ENCODE measurements at regions not wholly inside any gene's neighbourhood (a gene's known extent, or its start where the extent isn't known, plus 50 kb on each side); places are given as distances from the start of the nearest gene placed in this dataset.

DNA sequence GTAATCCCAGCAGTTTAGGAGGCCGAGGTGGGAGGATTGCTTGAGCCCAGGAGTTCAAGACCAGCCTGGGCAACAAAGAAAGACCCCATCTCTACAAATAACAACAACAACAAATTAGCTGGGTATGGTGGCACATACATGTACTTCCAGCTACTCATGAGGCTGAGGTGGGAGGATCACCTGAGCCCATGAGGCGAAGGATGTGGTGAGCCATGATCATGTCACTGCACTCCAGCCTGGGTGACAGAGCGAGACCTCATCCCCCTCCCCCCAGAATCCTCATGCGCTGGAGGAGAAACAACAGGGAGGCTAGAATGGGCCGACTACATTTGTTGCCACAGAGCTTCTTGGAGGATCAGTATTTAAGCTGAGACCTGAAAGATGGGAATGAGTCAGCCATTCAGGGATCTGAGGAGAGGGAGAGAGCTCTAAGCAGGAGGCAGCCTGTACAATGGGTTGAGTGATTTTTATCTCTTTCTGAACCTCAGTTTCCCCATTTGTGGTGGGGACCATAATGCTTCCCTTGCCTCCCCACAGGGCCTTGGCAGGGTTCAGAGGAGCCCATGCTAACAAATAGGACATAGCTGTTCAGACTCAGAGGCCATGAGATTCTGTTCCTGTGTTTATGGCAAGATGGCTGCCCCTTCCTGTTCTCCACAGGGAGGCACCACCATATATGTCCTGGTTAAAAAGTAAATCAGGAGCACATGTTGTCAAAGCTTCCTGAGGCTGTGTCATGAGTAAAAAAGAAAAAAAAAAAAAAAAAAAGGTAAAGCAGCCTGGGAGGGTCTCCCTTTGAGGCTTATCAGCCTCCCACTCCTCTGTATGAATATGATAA, 131.4 kb upstream of the HAAO start:
- TF ChIP-seq, protein P1, sequence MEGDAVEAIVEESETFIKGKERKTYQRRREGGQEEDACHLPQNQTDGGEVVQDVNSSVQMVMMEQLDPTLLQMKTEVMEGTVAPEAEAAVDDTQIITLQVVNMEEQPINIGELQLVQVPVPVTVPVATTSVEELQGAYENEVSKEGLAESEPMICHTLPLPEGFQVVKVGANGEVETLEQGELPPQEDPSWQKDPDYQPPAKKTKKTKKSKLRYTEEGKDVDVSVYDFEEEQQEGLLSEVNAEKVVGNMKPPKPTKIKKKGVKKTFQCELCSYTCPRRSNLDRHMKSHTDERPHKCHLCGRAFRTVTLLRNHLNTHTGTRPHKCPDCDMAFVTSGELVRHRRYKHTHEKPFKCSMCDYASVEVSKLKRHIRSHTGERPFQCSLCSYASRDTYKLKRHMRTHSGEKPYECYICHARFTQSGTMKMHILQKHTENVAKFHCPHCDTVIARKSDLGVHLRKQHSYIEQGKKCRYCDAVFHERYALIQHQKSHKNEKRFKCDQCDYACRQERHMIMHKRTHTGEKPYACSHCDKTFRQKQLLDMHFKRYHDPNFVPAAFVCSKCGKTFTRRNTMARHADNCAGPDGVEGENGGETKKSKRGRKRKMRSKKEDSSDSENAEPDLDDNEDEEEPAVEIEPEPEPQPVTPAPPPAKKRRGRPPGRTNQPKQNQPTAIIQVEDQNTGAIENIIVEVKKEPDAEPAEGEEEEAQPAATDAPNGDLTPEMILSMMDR (conservative IDR thresholded peaks at IDR 0.05), result no peak
- TF ChIP-seq ZFX (IDR thresholded peaks at IDR 0.05), result no peak
